Iris pigment epithelial cell (primary cell): ENCODE measurements at regions not wholly inside any gene's neighbourhood (a gene's known extent, or its start where the extent isn't known, plus 50 kb on each side); places are given as distances from the start of the nearest gene placed in this dataset.
"Not testable (repeated sequence)": the region's sequence is repeated elsewhere in the genome, so short reads cannot be mapped to it uniquely, and the experiment has no call there.

ENCODE experiments used
- DNase-seq: peaks from one replicate; pipeline ENCODE4 v3.0.0-alpha.2; 2011; ENCODE audit warnings: low read depth

DNA sequence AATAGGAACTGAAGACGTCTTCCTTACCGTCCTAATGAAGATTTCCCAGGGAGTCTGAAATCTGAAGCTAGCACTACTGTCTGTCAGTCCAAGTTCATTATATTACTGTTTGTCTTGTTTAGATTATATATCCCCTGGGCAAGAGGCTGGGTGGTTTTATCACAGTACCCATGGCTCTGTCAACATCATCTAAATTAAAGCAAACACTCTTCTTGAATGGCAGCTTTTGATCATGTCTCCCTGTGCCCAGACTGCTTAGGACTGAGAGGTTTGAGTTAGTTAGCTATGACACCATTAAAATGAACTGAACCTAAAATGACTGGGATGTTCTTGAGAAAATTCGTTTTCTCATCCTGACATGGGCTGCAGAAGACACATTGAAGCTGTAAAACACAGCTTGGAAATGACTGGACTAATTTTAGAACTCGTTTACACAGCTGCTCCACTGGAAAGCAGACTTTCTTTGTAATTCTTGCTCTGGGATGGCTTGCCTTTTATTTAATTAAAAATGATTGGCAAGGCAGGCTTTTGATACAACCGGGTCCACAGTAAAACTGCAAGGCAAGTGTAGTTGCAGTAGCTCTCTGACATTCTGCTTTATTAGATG, 243.5 kb downstream of the MFSD1 start:
- no peak for DNase-seq

DNA sequence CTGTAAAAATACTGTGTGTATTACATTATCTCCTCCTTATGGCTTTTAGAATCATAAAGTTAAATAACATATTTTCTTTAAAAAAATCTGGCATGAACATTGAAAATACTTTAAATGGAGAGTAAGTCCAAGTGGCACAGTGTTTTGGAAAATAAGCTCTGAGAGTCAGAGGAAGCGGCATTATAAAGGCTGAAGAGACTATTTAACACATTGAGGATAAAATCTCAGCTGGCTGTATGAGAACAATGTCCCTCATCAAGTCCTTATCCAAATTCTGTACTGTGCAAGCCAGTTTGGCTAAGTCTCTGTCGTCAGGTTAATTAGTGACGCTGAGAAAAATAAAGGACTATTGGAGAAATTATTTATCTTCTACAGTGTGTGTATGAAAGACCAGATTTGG, 245.5 kb downstream of the MFSD1 start:
- no peak for DNase-seq

- DNase-seq = not testable (repeated sequence)
Observed at GRCh38 chr3:159052494-159052893, 250.6 kb downstream of the MFSD1 start.

DNA sequence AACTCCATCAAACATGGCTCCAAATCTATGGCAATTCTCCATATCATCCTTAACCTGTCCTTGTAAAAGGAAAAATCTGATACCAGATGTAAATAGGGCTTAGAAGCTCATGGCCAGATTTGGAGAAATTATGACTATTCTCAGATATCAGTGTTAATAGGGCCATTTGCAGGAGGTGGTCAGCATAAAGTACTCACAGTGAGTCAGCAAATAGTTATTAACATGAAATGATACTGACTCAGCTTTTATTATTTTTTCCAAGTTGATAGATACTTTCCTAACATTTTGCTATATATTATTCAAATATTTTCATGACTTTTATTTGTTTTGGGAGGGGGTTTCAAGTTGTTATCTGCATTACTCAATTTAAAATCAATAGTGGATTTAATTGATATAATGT, 255.8 kb downstream of the MFSD1 start:
- peak; percentile 13 for DNase-seq

- no peak for DNase-seq
Observed at GRCh38 chr3:159058859-159059258, 257.0 kb downstream of the MFSD1 start.

DNA sequence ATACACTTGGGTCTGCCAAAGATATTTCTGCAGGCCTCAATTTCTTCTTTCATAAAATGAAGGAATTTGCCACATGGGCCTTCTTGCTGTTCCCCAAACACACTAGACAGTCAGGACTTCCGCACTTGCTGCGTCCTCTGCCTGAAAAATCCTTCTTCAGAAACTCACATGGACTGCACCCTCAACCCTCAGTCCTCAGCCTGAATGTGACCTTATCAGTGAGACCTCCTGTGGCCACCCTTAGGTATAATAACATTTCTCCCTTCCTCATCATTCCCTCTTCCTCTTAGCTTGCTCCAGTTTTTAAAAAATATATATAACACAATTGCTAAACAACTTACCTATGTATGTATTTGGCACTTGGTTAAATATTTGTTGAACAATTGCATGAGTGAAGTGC, 257.5 kb downstream of the MFSD1 start:
- no peak for DNase-seq

DNA sequence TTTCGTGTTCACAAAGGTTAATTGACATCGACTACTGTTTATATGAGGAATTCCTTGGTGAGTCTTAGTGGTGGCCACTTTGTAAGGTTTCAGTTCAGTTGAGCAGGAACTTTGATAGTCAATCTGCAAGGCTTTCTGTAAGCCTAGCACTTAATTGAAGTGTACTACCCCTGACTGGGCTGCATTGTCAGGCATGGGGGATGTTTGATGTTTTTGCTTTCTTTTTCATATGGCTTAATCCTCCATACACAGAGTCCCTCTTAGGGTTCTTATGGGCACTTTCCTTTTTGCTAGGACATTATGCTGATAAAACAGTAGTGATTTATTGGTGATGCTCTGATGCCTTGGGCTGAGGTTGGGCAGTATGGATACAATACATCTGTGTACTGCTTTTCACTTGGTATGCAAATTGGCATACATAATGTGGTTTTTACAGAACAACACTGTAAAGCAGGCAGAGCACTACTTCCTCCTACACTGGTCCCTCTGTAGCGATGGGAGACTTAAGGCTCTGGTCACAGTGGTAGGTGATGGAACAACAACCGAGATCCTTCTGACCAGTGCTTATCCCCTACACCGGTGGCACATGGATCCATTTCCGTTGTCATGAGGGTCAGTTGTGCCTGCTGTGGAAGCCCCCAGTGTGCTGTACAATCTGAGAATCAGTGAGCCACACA, 261.0 kb downstream of the MFSD1 start:
- no peak for DNase-seq

DNA sequence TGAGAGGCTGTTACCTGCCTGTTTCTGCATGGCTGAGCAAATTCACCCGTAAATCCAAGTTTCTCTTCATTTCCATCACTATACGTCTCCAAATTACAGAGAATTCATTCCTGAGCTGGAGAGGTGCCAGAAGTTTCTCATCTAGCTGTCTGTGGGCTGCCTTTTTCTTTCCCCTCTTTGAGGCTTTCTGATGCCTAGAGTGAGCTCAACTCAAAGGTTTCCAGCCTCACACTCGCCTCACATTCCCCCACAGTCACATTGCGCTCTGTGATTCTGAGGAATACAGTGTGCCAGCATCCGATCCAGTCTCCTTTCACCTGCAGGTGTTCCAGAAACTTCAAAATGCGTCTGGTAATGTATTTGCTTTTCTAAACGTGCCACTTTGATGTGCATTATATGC, 267.2 kb downstream of the MFSD1 start, which contains the start of gene IQCJ:
Gene IQCJ (plus strand): TSS at position 229 of the 400 bp plus-strand sequence.
- no peak for DNase-seq

GRCh38 chr3:159069866-159070425, 268.1 kb downstream of the MFSD1 start:
- DNase-seq = no peak

GRCh38 chr3:159074756-159075701, 273.2 kb downstream of the MFSD1 start:
- DNase-seq = no peak

- peak; percentile 96 for DNase-seq
Observed at GRCh38 chr3:159077860-159078259, 276.0 kb downstream of the MFSD1 start.

DNA sequence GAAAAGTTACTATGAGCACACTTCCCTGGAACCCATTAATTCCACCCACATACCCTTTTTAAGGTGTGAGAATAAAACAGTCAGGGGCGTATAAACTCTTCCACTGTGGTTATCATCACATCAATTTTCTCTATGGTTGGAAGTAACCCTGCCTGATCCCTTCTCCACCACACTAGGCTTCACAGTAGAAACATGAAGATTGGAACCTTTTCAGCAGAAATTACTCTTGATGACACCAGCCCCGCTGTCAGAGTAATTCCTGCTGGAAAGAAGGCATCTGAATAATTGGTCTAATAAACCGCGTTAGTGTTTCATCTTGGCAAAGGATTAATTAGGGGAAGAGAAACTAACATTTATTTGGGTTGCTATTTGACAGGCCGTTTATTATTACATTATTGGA, 278.4 kb downstream of the MFSD1 start:
- no peak for DNase-seq

DNA sequence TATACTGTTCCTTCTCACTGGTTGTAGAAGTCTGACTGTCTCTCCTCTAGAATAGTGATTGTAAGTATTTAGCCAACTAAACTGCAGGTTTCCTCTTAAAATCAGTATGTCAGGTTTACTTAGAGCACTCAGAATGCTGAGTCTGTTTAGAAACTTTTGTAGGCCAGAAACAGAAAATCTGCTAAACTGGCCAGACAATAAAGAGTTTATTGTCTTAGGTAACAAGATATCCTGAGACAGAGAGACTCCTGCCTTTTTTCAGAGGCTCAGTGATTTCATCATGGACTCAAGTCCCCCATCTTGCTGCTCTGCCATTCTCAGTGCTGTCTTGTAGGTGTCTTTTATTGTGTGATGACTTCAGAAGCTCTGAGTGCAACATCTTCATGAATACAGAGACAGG, 279.0 kb downstream of the MFSD1 start:
- DNase-seq = peak; percentile 18

DNA sequence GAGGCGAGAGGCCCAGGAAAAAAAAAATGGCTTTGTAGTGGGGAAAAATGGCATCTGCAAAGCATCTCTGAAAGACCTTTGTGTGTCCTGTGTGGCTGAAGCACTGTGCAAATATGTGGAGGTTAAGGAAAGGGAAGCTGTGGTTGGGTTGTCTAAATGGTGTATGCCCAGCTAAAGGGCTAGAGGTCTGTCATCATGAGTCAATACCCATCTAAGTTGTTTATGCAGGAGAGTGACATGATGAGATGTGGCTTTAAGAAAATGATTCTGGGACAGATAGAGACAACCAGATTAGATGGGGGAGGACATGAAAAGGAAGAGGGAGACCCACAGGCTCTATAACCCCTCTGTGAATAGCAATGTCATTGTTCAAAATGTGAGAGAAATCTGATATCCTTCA, 280.7 kb downstream of the MFSD1 start:
- DNase-seq = peak; percentile 88

DNA sequence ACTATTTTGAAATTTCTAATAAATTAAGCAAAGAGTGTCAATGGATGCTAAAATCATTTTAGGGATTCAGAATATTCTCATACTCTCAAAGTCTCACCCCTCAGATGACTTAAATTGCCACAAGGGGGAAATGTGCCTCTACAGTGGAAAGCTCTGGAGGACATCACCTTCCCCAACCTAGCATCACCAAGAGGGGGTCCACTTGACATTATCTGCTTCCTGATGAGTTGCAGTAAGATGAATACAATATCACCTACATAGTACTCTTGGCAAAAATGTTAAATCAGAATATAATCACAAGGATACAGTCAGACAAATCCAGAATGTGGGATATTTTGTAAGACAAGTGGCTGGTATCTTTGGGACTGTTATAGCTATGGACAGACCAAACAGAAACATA, 290.1 kb downstream of the MFSD1 start:
- no peak for DNase-seq

- DNase-seq = no peak
Observed at GRCh38 chr3:159102001-159102400, 300.1 kb downstream of the MFSD1 start.

DNA sequence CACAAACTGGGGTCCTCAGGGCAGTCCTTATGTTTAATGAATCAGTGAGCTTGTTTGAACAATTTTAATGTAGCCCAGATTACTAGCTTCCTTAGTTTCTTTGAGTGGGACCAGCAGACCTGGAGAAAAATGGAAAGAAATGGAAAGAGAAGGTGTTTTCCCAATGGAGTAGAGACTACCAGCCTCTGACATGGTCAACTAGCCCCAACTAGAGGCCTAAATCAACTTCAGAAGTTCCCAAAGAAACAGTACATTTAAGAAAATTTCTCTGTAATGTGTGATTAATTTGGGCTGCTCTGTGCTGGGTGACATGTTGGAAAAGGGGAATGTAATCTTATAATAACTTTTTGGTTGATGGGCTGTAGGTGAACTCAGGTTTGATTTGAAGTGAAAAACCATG, 310.9 kb downstream of the MFSD1 start:
- no peak for DNase-seq

- no peak for DNase-seq
Observed at GRCh38 chr3:159113221-159113875, 311.5 kb downstream of the MFSD1 start.

DNA sequence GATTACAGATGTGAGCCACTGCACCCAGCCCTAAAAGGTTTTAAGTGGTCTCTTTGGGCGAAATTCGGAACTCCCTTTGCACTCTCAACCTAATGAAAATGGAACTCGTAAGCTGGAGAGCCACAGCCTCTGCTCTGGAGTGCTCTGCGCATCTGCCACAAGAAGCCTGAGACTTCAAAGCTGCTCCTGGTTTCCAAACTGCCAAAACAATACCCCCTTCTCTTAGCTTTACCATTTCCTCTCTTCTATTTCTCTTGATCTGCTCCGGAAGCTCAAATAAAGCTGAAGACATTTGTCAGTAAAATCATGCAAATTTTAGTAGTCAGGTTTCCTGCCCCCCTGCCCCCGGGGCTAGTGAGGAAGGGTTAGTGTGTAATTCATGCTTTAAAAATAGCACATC, 312.7 kb downstream of the MFSD1 start:
- no peak for DNase-seq

DNA sequence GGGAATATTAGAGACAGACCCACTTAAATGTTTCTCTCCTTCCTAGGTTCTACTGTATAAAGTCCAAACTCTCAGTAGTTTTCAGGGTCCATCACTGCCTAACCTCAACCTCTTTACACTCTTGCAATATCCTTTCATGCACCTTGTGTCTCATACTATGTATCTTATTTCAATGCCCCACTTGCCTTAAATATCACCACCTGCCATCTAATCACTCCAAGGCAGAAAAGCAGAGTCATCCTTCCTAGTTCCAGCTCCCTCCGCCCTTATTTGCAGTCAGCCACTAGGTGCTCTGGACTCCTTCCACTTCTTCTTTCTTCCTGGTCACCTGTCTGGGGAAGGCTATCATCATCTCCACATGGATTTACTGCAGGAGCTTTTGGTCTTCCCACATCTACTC, 322.0 kb downstream of the MFSD1 start:
- no peak for DNase-seq

GRCh38 chr3:159126261-159127020, 324.6 kb downstream of the MFSD1 start:
- DNase-seq = peak; percentile 73
